ENCODE measurements at regions not wholly inside any gene's neighbourhood (a gene's known extent, or its start where the extent isn't known, plus 50 kb on each side); places are given as distances from the start of the nearest gene placed in this dataset.
A peak's percentile ranks its signal among the peaks of the same experiment; 100 is the strongest.

- TF ChIP-seq CTCF (IDR thresholded peaks at IDR 0.05; ENCODE audit: insufficient read depth, low read length) = no peak
- DNase-seq (ENCODE audit: low read depth) = no peak
Observed at GRCh38 chr4:149166365-149166764, 649.3 kb downstream of the IQCM start.

DNA sequence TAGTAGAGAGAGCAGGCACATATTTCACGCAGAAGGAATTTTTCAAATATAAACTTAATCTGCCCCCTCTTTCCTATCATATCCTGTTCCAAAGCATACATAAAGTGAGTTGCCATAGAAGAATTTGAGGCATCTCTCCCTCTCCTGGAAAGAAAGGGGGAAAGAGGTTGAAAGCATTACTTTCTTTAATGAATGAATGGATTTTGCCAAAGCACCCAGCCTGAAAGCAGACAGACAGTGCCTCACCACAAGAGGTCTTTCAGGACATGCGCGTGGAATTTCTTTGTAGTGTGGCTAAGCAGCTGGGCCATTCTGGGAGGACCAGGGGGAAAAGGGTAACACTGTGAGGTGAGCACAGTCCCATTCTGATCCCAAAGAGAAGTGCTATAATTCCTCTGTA lies 651.4 kb downstream of the IQCM start:
- TF ChIP-seq CTCF (IDR thresholded peaks at IDR 0.05; ENCODE audit: insufficient read depth, low read length) = no peak
- H3K4me3 ChIP-seq (ENCODE audit: low read depth, low read length) = no peak overlapping the region
- peak; percentile 4 for DNase-seq (ENCODE audit: low read depth)

More at GRCh38 chr4:149166365-149166764, 649.3 kb downstream of the IQCM start:
- H3K4me3 ChIP-seq (ENCODE audit: low read depth, low read length) = no peak overlapping the region

GRCh38 chr4:149161247-149161646 lies 654.4 kb downstream of the IQCM start:
- peak; percentile 31 for DNase-seq (ENCODE audit: low read depth)

GRCh38 chr4:149160370-149160769 lies 655.3 kb downstream of the IQCM start:
- no peak for TF ChIP-seq CTCF (IDR thresholded peaks at IDR 0.05; ENCODE audit: insufficient read depth, low read length)
- no peak overlapping the region for H3K4me3 ChIP-seq (ENCODE audit: low read depth, low read length)

More at GRCh38 chr4:149161247-149161646, 654.4 kb downstream of the IQCM start:
- TF ChIP-seq CTCF (IDR thresholded peaks at IDR 0.05; ENCODE audit: insufficient read depth, low read length) = no peak
- H3K4me3 ChIP-seq (ENCODE audit: low read depth, low read length) = no peak overlapping the region

GRCh38 chr4:149158817-149159216 lies 656.8 kb downstream of the IQCM start:
- TF ChIP-seq CTCF (IDR thresholded peaks at IDR 0.05; ENCODE audit: insufficient read depth, low read length) = no peak
- no peak for DNase-seq (ENCODE audit: low read depth)

More at GRCh38 chr4:149160370-149160769, 655.3 kb downstream of the IQCM start:
- no peak for DNase-seq (ENCODE audit: low read depth)

GRCh38 chr4:149145803-149146202 lies 669.8 kb downstream of the IQCM start:
- H3K4me3 ChIP-seq (ENCODE audit: low read depth, low read length) = no peak overlapping the region
- TF ChIP-seq CTCF (IDR thresholded peaks at IDR 0.05; ENCODE audit: insufficient read depth, low read length) = no peak
- no peak for DNase-seq (ENCODE audit: low read depth)

More at GRCh38 chr4:149158817-149159216, 656.8 kb downstream of the IQCM start:
- no peak overlapping the region for H3K4me3 ChIP-seq (ENCODE audit: low read depth, low read length)

DNA sequence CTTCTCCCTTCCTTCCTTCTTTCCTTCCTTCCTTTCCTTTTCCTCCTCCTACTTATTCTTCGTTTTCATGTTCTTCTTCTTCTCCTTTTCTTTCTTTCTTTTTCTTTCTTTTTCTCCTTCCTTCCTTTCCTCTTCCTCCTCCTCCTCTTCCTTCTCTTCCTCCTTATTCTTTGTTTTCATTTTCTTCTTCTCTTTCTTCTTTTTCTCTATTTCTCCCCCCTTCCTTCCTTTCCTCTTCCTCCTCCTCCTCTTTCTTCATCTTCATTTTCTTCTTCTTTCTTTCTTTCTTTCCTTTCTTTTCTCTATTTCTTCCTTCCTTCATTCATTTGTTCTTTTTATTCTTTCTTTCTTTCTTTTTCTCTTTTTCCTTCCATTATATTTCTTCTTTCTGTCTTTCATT lies 671.6 kb downstream of the IQCM start:
- H3K4me3 ChIP-seq (ENCODE audit: low read depth, low read length) = no peak overlapping the region
- no peak for DNase-seq (ENCODE audit: low read depth)
- TF ChIP-seq CTCF (IDR thresholded peaks at IDR 0.05; ENCODE audit: insufficient read depth, low read length) = no peak

Data from fibroblast of the aortic adventitia (primary cell).